ENCODE measurements at regions not wholly inside any gene's neighbourhood (a gene's known extent, or its start where the extent isn't known, plus 50 kb on each side); places are given as distances from the start of the nearest gene placed in this dataset.
"Not testable (repeated sequence)": the region's sequence is repeated elsewhere in the genome, so short reads cannot be mapped to it uniquely, and the experiment has no call there.

DNA sequence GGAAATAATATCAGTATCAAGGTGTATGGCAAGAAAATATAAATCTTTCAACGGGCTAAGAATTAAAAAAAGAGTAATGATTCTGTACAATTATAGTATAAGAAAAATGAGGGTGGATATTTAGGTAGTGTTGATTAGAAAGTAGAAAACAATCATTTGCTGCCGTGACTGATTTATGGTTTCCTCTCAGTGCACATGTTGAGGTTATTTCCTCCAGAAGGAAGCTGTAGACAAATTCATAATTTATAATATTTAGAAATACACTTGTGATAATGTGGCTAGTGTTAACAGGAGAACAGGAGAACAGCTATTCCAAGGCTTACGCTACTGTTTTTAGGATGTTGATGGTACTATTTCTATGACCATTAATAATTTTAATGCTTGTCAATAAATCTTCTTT, 153.4 kb downstream of the GOLGA6L6 start:
- POLR2A ChIA-PET; H3K4me3 Mint-ChIP-seq (ENCODE audit: unreplicated experiment): not testable (repeated sequence)

DNA sequence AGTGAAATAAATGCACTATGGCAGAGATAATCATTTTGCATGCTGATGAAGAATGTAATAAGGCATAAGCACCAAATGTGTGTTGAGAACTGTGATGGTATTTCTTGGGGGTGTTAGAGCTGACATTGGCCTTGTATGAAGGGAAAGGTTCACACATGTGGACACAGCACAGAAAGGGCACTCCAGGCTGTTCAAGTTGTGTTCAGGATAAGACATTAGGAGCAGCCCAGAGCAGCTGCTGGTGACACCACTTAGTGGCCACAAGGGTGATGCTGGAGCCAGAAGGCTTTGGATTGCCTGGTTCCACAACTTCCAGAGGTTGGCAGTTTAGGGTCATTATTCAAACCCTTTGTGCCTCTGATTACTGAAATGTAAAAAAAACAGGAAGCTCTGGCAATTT, 155.4 kb downstream of the GOLGA6L6 start:
- no peaks in the 10 kb centered on the region for H3K9me3 Mint-ChIP-seq (ENCODE audit: unreplicated experiment)
- no TSS peak for BruUV-seq (replicated peaks)
- H3K36me3 Mint-ChIP-seq (ENCODE audit: insufficient read depth, unreplicated experiment), result no peaks in the 10 kb centered on the region
- intact Hi-C loops (cut with micrococcal nuclease), result no loop called here
- no peaks in the 10 kb centered on the region for H3K4me1 Mint-ChIP-seq (ENCODE audit: insufficient read depth, unreplicated experiment)
- DNase-seq (ENCODE audit: unreplicated experiment), result no peak
- ChIA-PET POLR2A (interaction anchor here (0.6 kb wide), 1 partner anchor 14 kb away, joined by 3 read pairs; no protein-coding TSS in a partner anchor), CTCF (interaction anchor here (1.0 kb wide), 1 partner anchor 30 kb away, joined by 4 read pairs; no protein-coding TSS in a partner anchor)
- TF ChIP-seq, protein P1, sequence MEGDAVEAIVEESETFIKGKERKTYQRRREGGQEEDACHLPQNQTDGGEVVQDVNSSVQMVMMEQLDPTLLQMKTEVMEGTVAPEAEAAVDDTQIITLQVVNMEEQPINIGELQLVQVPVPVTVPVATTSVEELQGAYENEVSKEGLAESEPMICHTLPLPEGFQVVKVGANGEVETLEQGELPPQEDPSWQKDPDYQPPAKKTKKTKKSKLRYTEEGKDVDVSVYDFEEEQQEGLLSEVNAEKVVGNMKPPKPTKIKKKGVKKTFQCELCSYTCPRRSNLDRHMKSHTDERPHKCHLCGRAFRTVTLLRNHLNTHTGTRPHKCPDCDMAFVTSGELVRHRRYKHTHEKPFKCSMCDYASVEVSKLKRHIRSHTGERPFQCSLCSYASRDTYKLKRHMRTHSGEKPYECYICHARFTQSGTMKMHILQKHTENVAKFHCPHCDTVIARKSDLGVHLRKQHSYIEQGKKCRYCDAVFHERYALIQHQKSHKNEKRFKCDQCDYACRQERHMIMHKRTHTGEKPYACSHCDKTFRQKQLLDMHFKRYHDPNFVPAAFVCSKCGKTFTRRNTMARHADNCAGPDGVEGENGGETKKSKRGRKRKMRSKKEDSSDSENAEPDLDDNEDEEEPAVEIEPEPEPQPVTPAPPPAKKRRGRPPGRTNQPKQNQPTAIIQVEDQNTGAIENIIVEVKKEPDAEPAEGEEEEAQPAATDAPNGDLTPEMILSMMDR (IDR thresholded peaks at IDR 0.05; ENCODE audit: unreplicated experiment), result no peak
- no peak overlapping the region for H3K4me3 Mint-ChIP-seq (ENCODE audit: unreplicated experiment)
- H3K27me3 Mint-ChIP-seq (ENCODE audit: insufficient read depth, unreplicated experiment), result no peaks in the 10 kb centered on the region
- H3K27ac Mint-ChIP-seq (ENCODE audit: low read depth, unreplicated experiment), result no peak overlapping the region

More for the DNA sequence above, 153.4 kb downstream of the GOLGA6L6 start:
- DNase-seq (ENCODE audit: unreplicated experiment); H3K36me3 Mint-ChIP-seq (ENCODE audit: insufficient read depth, unreplicated experiment); H3K27me3 Mint-ChIP-seq (ENCODE audit: insufficient read depth, unreplicated experiment); BruUV-seq (replicated peaks); H3K27ac Mint-ChIP-seq (ENCODE audit: low read depth, unreplicated experiment); intact Hi-C loops (cut with micrococcal nuclease); H3K9me3 Mint-ChIP-seq (ENCODE audit: unreplicated experiment); H3K4me1 Mint-ChIP-seq (ENCODE audit: insufficient read depth, unreplicated experiment): not testable (repeated sequence)
- CTCF ChIA-PET, result interaction anchor here (0.6 to 0.7 kb wide), 2 partner anchors 10 to 38 kb away, joined by 3 to 4 read pairs; no protein-coding TSS in a partner anchor

DNA sequence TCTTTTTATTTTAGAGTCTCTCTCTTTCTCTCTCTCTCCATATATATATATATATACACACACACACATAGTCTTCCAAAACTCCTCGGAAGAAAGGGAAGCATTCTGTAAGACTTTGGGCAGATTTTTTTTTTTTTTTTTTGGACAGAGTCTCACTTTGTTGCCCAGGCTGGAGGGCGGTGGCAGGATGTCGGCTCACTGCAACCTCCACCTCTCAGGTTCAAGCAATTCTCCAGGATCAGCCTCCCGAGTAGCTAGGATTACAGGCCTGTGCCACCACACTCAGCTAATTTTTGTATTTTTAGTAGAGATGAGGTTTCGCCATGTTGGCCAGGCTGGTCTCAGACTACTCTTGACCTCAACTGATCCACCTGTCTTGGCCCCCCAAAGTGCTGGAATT, 161.4 kb downstream of the GOLGA6L6 start:
- BruUV-seq (replicated peaks); intact Hi-C loops (cut with micrococcal nuclease); H3K4me1 Mint-ChIP-seq (ENCODE audit: insufficient read depth, unreplicated experiment); H3K27ac Mint-ChIP-seq (ENCODE audit: low read depth, unreplicated experiment); CTCF ChIA-PET; H3K27me3 Mint-ChIP-seq (ENCODE audit: insufficient read depth, unreplicated experiment); POLR2A ChIA-PET; H3K36me3 Mint-ChIP-seq (ENCODE audit: insufficient read depth, unreplicated experiment); DNase-seq (ENCODE audit: unreplicated experiment); H3K9me3 Mint-ChIP-seq (ENCODE audit: unreplicated experiment); H3K4me3 Mint-ChIP-seq (ENCODE audit: unreplicated experiment): not testable (repeated sequence)

DNA sequence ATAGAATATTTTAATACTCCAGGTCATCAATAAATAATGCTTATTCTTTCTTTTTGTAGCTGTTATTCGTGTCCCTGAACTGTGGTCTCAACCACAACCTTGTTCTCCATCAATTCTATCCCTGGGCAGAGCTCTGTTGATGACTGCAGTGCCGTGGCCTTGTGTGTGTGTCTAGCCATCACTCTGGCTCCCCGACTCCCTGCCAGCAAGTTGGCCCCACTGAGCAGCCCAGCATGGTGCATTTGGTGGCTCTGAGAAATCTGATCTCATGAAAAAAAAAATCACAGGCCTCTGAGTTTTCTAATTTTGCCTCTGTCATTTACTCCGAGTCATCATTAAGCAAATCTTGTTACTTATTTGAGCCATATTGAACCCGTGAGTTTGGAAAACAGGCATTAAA, 164.7 kb downstream of the GOLGA6L6 start:
- no peak for DNase-seq (ENCODE audit: unreplicated experiment)
- H3K9me3 Mint-ChIP-seq (ENCODE audit: unreplicated experiment), result no peaks in the 10 kb centered on the region
- ChIA-PET CTCF (no interaction called here), POLR2A (no interaction called here)
- H3K4me1 Mint-ChIP-seq (ENCODE audit: insufficient read depth, unreplicated experiment), result no peaks in the 10 kb centered on the region
- no peak overlapping the region for H3K27ac Mint-ChIP-seq (ENCODE audit: low read depth, unreplicated experiment)
- intact Hi-C loops (cut with micrococcal nuclease), result no loop called here
- BruUV-seq (replicated peaks), result no TSS peak
- H3K36me3 Mint-ChIP-seq (ENCODE audit: insufficient read depth, unreplicated experiment), result no peaks in the 10 kb centered on the region
- TF ChIP-seq, protein P1 (IDR thresholded peaks at IDR 0.05; ENCODE audit: unreplicated experiment), result no peak
- H3K27me3 Mint-ChIP-seq (ENCODE audit: insufficient read depth, unreplicated experiment), result no peaks in the 10 kb centered on the region
- H3K4me3 Mint-ChIP-seq (ENCODE audit: unreplicated experiment), result no peak overlapping the region

DNA sequence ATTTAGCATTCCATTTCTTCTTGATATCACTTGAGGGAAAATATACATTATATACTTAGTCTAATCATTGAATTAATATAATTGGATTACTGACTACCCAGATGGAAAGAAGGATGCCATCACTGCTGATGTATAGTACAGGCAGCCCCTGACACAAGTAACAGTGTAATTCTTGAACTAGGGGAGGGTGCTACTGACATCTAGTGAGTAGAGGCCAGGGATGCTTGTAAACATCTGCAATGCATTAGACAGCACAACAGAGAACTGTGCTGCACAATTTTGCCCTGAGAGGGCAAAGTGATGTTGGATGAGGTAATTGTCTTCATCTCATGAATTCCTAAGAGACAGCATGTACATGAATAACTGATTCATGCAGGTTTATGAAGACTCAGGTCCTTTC, 169.2 kb downstream of the GOLGA6L6 start:
- H3K4me3 Mint-ChIP-seq (ENCODE audit: unreplicated experiment); H3K36me3 Mint-ChIP-seq (ENCODE audit: insufficient read depth, unreplicated experiment); H3K9me3 Mint-ChIP-seq (ENCODE audit: unreplicated experiment); H3K27ac Mint-ChIP-seq (ENCODE audit: low read depth, unreplicated experiment); intact Hi-C loops (cut with micrococcal nuclease); H3K4me1 Mint-ChIP-seq (ENCODE audit: insufficient read depth, unreplicated experiment); DNase-seq (ENCODE audit: unreplicated experiment); BruUV-seq (replicated peaks); H3K27me3 Mint-ChIP-seq (ENCODE audit: insufficient read depth, unreplicated experiment): not testable (repeated sequence)
- ChIA-PET CTCF (interaction anchor here (0.8 to 1.6 kb wide), 3 partner anchors 12 to 1852 kb away, joined by 3 to 5 read pairs (median 3); no protein-coding TSS in a partner anchor), POLR2A (interaction anchor here (0.8 kb wide), 1 partner anchor 10 kb away, joined by 3 read pairs; no protein-coding TSS in a partner anchor)
